Stimulated activated CD8-positive, alpha-beta memory T cell treated with anti-CD3 and anti-CD28 coated beads, Interleukin-15, amount 100 ng/mL, for 48 hours (primary cell): ENCODE measurements at regions not wholly inside any gene's neighbourhood (a gene's known extent, or its start where the extent isn't known, plus 50 kb on each side); places are given as distances from the start of the nearest gene placed in this dataset.

Experiments
- DNase-seq, 2 donors: peaks; one replicate each; pipeline ENCODE4 v3.0.0-alpha.2; 2020; ENCODE audit warnings: low read depth in 2 of 2

DNA sequence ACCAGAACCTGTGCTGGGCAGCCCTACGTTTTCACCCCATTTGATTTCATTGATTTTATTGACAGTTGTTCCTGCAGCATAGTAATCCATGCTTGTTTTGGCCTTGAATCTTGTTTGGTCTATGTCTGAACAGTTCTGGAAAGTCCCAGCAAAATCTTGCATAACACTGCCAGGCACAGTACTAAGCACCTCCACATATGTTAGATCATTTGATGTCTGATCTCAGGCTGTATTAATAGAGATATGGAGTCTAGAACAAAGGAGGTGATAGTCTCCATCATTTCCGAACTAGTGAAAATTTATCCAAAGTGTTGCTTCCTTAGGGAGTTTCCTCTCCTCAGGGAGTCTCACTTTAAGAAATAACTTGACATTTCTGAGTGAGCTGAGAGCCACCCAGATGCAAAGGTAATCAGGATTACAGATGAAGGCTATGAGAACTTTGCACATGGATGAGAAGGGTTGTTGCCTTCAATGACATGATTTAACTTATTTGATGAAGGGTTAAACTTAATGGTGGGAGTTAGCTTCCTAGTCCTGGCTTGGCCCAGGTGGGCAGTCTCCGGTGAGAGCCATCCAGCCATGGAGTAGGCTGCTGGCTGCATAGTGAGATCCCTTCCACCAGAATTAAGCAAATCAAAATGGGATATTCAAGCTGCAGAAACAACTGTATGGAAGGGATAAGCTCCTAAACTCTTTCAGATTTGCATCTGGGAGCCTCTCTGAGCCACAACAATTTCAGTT, 173.8 kb upstream of the MVB12B start:
- DNase-seq, result no peak

- no peak for DNase-seq
Observed at GRCh38 chr9:126153382-126153781, 173.2 kb upstream of the MVB12B start.

GRCh38 chr9:126154182-126154827, 172.3 kb upstream of the MVB12B start:
- DNase-seq, result no peak

DNA sequence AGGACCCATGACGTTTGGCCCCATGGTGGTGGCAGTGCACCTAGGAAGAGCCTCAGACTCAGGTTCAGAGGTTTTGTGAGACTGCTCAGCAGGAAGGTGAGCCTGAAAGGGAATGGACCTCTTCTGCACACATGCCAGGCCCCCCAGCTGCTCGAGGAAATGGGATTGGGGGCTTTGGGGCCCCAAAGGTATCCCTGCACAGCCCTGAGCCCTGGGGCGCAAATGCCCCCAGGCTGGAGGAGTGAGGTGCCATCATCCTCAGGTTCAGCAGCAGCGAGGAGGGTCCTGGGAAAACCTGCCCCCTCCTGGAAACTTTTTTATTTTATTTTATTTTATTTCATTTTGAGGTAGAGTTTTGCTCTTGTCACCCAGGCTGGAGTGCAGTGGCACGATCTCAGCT, 171.8 kb upstream of the MVB12B start:
- DNase-seq, result no peak

DNA sequence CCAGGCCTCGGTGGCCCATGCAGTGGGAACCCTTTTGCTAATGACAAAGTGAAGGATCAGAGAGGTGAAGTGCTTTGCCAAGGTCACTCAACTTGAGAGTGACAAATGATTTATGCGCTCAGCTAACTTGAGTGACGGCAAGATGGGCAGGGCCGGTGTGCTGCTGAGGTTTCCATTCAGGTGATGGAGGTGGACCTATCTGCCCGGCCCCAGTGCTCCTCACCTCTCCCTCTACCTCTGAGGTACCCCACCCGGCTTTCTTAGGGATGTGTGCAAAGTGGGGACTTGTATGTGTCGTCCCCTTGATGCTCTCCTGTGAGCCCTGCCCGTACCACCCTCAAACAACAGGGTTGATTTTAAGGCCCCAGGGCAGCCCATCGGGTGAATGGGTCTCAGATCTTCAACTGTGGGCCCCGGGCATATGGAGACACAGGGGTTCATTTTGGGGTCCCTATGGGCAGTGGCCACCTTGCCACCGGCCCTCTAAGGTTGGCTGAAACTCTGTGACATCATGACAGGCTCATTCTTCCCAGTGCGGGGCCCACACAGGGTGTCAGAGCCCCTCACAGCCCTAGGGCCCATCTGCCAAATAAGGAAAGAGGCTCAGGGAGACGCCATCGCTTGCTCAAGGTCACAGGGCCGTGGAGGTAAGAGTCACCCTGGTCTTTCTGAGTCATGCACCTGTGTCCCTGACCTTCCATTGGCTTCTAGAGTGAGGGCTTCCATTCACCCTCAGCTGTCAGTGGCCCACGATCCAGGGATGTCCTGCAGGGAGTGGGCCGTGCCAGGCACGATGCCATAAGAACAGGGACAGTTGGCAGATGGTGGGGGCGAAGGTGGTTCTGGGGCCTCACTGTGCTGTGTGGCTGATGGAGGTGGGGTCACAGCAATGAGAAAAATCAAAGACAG, 170.6 kb upstream of the MVB12B start:
- DNase-seq, result no peak

DNA sequence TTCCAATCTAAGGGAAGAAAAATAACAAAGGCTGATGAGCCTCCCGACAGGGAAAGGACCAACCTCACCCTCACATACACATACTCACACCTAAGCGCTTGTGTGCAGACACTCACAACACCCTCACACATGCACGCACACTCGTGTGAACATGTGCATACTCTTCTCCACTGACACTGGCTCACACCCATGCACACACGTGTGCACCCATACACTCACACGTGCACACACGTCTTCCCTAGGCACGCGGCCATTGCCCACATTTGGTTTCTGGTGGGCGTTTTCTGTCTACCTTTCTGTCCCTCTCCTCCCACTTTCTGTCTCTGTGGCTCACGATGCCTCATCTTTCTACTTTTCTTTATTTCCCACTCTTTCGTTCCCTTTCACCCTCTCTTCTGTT, 169.7 kb upstream of the MVB12B start:
- no peak for DNase-seq

- no peak for DNase-seq
Observed at GRCh38 chr9:126157423-126157822, 169.2 kb upstream of the MVB12B start.

DNA sequence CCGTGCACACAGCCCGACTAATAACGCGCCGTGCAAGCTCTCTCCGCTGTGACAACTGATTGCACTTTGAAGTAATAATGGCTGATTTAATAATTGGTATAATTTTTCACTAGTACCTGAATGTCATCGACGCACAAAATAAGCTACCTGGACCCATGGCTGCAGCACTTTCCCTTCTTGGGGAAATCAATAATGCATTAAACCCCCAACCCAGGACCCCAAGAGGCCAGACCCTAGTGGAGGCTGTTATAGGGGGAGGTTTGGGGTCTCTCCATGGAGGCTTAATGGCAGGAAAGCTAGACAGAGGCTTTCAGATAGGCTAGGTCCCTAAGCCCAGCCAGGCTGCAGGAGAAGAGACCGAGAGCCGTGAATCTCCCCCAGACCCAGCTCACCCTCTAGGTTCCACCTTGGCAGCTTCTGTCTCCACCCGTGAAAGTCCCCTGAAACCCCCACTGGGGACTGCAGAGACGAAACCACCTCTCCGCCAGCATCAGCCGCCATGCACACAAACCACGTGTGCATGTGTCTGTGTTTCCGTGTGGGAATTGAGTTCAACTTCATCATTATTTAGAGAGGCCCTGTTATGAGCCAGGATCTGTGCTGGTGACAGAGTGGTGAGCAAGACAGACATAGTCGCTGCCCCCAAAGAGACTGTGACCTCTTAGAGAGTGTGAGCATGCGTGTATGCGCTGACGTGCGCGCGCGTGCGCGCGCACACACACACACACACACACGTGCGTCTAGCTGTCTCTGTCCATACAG, 168.6 kb upstream of the MVB12B start:
- DNase-seq, result no peak

DNA sequence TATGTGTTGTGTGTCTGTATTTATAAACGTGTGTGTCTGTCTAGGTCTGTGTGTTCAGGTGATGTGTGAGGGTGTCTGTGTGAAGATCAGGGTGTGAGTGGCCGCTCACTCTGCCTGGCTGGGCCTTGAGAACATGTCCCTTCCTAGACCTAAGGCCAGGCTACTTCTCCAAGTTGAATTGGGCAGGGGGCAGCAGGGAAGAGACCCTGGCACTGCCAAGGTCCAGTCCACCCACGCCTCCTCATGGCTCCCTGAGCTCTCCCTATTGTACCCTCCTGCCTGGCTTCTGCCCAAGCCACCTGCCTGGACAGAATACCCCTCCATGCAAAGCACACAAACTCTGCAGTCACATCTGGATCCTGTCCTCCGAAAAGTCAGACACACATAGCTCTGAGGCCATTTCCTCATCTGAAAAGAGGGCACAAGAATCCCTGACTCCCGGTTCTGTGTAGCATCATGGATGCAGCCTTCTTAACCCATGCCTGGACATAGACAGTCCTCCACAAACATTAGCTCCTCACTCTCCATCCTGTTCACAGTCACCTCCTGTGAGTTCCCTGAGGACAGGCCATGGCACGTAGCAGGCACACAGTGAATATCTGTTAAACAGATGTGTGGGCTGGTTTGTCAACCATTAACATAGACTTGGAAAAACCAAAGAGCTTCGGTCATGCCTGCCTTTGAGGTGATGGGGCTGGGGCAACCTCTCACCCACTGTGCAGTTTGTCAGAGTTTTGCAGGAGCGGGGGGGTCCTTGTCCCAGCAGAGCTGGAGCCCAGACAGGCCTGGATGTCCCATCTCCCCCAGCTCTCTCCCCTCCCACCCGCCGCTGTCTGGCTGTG, 167.8 kb upstream of the MVB12B start:
- no peak for DNase-seq

- DNase-seq, result no peak
Observed at GRCh38 chr9:126159430-126160060, 167.1 kb upstream of the MVB12B start.

DNA sequence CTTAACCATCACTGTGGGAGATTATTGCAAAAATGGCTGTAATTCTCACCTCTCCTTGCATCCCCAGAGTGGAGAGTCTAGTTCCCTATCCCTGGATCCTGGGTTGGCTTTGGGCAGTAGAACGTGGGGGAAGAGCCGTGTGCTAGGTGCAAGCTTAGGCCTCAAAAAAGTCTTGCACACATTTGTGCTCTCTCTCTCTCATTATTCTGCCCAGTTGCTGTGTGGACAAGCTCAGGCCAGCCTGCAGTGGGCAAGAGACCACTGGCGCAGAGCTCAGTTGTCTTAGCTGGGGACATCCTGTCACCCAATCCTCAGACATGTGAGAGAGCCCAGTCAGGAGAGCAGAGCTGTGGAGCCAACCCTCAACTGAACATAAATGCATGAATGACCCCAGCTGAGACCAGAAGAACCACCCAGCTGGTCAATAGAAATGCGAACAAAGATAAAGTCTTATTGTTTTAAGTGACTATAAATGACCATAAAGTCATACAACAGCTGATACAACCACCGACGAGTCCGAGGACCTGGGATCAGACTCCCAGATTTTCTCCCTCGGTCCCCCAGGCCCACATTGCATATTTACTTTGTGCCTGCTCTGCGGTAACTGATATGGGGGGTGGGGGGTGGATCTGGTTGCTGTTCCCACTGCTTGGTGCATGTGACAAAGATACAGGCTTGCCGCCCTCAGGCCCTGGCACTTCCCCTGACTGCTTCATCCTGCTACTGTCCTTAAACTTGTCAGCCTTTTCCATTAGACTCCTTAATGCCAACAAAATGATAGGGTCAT, 166.4 kb upstream of the MVB12B start:
- DNase-seq, result no peak

DNA sequence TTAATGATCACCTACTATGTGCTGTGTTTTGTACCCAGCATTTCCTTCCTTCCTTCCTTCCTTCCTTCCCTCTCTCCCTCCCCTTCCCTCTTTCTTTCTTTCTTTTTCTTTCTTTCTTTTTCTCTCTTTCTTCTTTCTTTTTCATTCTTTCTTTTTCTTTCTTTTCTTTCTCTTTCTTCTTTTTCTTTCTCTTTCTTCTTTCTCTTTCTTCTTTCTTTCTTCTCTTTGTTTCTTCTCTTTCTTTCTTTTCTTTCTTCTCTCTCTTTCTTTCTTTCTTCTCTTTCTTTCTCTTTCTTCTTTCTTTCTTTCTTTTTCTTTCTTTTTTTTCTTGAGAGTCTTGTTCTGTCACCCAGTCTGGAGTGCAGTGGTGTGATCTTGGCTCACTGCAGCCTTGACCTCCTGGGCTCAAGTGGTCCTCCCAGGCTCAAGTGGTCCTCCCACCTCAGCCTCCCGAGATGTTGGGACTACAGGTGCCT, 165.7 kb upstream of the MVB12B start:
- no peak for DNase-seq

- DNase-seq, result no peak
Observed at GRCh38 chr9:126162611-126163381, 163.8 kb upstream of the MVB12B start.

- no peak for DNase-seq
Observed at GRCh38 chr9:126164796-126165525, 161.7 kb upstream of the MVB12B start.

- no peak for DNase-seq
Observed at GRCh38 chr9:126165755-126166154, 160.9 kb upstream of the MVB12B start.

DNA sequence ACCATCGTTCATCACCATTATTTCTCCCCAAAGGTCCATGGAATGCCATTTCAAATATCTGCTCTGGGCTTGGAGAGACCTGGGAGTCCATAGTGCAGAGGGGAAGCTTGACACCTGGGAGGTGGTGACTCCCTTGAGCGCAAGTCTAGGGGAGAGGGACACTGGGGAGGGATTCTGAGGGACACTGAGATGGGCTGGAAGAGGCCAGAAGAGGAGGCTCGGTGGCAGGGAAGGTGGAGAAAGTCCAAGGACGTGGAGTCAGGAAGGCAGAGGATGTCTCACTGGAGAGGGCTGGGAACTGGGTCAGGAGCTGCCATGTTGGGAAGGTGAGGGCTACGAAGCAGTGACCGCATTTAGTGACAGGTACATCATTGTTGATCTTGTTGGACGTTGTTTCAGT, 160.3 kb upstream of the MVB12B start:
- DNase-seq, result no peak

- DNase-seq, result no peak
Observed at GRCh38 chr9:126166866-126167265, 159.8 kb upstream of the MVB12B start.

DNA sequence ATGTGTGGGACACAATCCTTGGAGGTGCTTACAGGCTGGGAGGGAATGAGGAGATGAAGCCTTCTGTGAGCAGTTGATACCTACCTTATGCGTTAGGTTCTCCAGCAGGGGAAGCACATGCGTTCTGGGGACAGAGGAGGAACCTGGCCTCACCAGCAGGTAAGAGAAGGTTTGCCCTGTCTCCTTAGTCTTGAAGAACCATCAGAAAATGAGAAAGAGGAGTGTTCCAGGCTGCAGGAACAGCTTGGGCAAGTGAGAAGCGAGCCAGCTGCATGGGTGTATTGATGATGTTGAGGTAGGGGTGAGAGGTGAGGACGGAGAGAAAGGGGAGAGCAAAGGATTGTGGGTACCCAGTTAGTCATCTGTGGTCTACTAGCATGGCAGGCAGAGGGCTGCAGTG, 156.9 kb upstream of the MVB12B start:
- no peak for DNase-seq
